ENCODE measurements at regions not wholly inside any gene's neighbourhood (a gene's known extent, or its start where the extent isn't known, plus 50 kb on each side); places are given as distances from the start of the nearest gene placed in this dataset.

- no peak for TF ChIP-seq EZH2 (IDR thresholded peaks at IDR 0.05)
- no peak for TF ChIP-seq POLR2AphosphoS5 (IDR thresholded peaks at IDR 0.05; ENCODE audit: borderline replicate concordance, low read depth, low read length)
- TF ChIP-seq FOXP2 (optimal IDR thresholded peaks at IDR 0.05; ENCODE audit: control extremely low read depth, extremely low read length, insufficient read depth): no peak
These were observed 768.1 kb upstream of the RIOK2 start for GRCh38 chr5:97951139-97951538.

Data from SK-N-MC (cell line).